Fibroblast of upper back skin (primary cell): ENCODE measurements at regions not wholly inside any gene's neighbourhood (a gene's known extent, or its start where the extent isn't known, plus 50 kb on each side); places are given as distances from the start of the nearest gene placed in this dataset.
"Not testable (repeated sequence)": the region's sequence is repeated elsewhere in the genome, so short reads cannot be mapped to it uniquely, and the experiment has no call there.

Experiments
- DNase-seq: peaks from one replicate; pipeline ENCODE4 v3.0.0-alpha.2; 2013

DNA sequence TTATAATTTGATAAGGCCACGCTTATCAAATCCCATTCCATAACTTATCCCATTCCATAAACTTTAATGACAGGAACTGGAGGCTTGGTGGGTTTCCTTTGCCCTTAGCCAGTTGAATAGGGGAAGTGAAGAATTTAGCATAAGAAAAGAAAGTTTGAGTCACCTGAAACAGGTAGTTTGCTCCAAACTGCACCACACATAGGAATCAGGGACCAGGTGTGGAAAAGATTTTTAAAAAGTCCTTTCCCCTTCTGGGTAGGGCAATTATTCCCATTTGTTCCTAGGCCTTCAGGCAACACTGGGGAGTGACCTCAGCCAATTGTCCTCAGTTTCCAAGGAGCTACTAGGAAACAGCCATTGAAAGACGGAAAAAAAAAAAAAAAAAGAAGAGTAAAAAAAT, 525.7 kb upstream of the CNTN5 start:
- DNase-seq = no peak

DNA sequence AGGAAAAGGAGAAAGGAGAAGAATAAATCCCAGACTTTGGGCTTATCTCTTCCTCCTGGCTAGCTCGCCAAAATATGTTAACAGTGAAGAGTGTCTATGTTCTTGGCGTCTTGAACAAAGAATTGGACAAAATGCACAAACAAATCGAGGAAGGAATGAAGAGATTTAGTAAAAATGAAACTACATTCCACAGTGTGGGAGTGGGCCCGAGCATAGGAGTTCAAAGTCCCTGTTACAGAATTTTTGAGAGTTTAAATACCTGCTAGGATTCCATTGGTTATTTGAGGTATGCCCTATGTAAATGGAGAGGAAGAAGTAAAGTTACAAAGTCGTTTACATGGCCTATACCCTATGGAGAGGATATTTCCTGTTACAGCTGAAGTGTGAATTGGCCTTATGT, 525.1 kb upstream of the CNTN5 start:
- no peak for DNase-seq

DNA sequence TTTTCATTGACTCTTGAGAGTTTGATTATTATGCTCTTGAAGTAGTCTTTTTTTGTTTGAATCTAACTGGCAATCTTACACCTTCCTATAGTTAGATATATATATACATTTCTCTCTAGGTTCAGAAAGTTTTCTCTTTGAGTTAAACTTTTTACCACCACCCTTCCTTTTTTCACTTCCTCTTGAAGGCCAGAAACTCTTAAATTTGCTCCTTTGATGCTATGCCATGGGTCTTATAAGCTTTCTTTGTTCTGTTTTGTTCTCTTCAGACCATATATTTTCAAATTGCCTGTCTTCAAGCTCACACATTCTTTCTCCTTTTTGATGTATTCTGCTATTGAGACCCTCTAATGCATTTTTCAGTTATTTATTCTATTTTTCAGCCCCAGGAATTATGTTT, 513.5 kb upstream of the CNTN5 start:
- DNase-seq = no peak

DNA sequence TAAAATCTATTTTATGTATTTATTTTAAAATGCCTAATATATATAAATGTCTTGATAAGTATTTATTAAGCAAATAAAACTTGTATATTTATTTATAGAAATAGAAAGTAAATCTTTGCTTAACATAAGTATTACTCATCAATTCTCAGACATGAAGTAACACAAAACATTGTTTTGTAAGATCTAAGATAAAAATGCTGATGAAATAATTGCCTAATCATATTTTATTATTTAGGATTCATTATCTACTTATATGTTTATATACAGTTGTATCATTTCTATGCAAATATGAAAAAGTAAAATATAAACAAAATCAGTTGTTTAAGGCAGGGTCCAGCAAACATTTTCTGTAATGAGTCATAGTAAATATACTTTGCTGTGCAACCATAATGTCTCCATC, 507.8 kb upstream of the CNTN5 start:
- DNase-seq = no peak

DNA sequence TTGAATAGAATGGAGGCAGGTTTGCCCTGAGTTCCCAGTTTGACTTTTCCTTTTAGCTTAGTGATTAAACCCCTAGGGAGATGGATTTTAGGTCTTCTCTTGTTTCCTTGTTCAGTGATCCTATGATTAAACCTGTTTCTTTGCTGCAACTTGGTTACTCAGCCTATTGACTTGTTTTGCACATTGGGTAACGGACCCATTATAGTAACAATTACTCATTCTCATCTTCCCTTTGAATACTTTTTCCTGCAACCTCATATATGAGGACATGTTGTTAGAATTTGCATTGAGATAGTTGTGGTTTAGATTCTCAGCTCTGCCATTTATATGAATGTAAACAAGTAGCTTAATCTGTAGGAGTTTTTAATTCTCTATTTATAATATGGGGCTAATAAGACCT, 489.2 kb upstream of the CNTN5 start:
- DNase-seq = no peak

DNA sequence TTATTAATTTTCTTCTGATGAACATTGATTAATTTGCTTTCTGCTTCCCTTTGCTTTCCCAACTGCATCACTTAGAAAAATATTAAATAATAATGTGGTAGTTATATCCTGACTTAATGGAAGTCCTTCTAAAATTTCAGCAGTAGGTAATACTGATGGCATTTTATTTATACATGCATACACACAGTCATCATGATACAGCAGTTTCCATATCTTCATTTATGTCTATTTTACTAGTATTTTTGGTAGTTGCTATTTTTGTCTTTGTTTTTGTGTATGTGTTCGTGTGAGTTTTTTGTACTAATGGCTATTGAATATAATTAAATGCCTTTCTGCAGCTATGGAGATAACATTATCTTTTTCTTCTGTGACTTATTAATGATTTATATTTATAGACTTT, 484.7 kb upstream of the CNTN5 start:
- no peak for DNase-seq

DNA sequence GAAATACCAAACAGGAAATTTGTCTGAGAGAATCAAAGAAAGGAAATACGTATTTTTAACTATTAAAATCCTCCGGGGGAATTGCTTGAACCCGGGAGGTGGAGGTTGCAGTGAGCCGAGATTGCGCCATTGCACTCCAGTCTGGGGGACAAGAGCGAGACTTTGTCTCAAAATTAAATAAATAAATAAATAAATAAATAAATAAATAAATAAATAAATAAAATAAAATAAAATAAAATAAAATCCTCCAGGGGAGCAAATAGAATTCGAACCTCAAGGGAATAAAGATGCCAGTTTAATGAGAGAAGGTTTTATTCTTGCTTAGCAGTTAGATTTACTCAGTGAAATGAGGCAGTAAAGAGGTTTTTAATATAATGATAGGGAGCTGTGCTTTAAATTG, 482.4 kb upstream of the CNTN5 start:
- not testable (repeated sequence) for DNase-seq

DNA sequence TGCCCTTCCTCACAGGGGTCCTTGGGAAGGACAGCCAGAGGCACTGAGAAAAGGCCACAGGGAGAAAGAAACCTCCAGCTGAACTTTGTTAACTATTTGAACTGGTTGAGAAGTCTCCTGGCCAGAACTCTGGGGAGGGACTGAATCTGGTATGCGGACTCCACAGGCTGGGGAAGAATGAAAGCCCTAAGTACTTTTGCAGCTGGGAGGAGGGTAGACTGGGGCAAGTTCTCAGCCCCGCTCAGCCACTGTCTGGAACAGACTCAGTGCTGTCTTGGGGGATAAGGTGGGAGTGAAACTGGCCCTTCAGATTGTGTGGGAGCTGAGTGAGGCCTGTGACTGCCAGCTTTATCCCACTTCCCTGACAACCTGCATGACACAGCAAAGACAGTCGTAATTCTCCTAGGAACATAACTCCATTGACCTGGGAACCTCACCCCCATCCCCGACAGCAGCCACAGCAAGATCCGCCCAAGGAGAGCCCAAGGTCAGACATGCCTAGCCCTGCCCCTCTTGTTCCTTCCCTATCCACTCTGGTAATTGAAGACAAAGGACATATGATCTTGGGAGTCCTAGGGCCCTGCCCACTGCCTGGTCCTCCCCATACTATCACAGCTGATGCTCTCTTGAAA, 475.1 kb upstream of the CNTN5 start:
- DNase-seq = no peak

DNA sequence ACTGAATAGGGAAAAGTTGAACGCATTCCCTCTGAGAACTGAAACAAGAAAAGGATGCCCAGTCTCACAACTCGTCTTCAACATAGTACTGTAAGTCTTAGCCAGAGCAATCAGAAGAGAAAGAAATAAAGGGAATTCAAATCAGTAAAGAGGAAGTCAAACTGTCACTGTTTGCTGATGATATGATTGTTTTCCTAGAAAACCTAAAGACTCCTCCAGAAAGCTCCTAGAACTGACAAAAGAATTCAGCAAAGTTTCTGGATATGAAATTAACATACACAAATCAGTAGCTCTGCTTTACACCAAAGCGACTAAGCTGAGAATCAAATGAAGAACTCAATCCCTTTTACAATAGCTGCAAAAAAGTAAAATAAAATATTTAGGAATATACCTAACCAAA, 471.2 kb upstream of the CNTN5 start:
- no peak for DNase-seq

DNA sequence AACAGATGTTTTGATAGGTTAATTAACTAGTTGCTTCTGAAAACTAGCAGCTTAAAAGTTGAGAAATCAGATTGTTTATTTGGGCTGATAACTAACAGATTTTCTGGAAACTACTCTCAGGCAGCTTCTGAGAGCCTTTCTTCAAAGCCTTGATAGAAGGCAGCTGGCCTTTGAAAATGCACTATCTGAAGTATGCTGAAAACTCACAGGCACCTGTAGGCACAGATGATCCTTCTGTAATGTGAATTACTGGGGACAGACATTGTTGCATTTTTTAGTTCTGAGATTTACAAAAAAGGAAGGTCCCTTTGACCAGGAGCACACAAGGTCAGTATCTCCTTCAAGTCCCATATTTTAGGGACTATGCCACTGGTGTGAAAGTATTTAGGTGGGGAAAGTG, 460.8 kb upstream of the CNTN5 start:
- no peak for DNase-seq

DNA sequence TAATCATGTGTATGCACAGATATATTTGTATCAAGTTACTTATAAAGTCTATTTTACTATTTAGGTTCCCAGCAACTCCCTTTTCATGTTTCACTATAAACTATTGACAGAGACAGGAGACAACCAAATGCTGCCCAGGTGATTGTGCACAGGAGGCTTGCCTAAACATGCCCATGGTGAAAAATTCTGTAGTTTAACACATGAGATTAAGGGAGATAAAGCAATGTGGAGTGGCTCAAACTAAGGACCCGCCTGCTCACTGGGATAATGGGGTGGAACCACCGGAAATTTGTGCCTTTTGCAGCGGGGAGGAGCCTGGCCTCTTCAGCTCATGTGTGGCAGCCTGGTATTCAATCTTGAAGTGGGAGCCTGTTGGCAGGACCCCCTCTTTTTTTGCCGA, 459.5 kb upstream of the CNTN5 start:
- no peak for DNase-seq

DNA sequence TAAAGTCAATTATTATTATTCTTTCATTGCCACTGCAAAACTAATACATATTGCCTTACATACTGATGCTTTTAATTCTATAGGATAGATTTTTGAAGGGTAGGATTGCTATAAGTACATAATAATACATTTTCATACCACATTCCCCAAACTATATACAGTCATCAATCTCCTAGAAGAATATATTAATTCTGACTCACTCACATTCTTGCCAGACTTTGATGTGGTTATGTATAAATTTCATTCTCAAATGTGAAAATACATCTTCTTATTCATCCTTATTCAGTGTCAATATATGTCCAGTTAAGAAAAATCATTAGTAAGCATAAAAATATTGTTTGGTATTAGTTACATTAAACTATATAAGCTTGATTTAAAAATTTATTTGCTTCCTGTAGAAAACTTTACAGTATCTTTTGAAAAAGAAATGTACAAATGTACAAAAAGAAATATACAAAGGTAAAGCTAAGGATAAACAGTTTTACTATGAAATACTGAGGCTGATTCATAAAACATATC, 458.8 kb upstream of the CNTN5 start:
- DNase-seq = peak; percentile 17

DNA sequence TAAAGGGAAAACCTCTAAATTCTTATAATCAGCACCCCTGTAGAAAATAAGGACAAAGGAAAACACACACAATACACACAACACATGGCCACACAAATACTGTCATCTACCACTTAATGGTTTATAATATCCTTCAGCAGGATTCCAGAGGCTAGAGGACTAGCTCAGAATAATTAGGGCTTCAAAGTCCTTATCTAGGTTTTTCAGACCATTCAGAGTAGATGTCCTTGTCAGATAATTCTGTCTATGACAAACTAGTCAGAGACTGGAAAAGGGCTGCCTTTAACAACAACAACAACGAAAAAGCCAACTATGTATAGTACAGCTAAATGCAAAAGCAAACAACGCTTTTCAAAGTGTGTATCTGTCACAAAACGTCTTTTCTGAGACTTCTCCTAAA, 456.5 kb upstream of the CNTN5 start:
- DNase-seq = no peak

DNA sequence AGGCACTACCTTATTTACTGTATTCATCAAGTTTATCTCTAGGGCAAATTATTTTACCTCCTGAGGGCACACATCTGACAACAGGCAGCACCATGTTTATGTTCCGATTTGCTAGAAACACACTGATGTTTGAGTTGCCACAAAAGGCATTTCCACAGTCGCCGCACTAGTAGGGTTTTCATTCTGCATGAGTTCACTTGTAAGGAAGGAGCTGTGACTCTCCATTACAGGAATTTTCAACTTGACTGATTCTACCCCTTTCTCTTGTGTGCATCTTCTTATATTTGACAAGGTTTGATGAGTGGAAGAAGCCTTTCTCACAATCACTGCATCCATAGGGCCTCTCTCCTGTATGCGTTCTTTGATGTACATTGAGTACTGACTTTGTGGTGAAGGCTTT, 455.9 kb upstream of the CNTN5 start:
- DNase-seq = no peak

DNA sequence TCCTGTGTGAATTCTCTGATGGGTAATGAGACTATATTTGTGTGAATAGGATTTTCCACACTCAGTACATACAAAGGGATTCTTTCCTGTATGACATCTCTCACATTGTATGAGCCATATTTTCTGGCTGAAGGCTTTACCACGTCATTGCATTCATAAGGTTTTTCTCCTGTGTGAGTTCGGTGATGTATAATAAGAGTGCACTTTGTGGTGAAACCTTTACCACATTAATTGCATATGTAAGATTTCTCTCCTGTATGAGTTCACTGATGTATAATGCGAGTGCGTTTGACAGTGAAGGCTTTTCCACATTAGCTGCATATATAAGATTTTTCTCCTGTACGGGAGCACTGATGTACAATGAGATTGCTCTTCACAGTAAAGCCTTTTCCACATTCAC, 455.4 kb upstream of the CNTN5 start:
- DNase-seq = peak; percentile 49

DNA sequence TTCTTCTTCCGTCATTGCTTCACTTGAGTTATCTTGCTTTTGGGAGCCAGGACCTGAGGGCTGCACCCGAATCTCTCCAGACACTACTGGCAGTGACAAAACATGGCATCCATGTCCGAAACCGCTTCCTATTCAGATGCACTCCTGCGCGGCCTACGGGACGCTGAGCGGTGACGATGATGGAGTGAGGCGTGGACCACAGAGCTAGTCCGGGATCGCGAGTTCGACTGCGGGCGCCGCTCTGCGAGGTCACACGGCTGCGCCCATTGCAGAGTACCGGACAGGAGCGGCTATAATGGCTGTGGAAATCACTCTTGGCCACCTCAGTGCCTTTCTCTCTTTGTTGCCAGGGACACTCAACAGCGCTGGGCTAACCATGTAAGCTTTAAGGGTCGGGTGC, 453.8 kb upstream of the CNTN5 start:
- no peak for DNase-seq

DNA sequence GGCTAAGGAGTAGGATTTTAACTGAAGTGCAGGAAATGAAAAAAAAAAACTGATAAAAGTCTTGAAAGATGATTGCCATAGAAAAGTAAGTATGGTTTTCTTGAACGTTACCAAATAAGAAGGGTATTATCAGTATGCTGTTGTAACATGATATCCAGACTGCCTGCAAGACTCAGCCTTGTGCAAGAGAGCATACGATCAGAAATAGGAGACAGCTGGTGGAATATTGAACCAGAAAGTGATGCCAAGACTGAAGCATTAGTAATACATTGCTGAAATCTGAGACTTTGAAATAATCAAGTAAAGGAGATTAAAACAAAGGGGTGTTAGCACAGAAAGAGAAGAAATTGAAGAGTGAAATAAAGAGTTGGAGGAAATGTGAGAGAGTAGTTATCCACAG, 452.7 kb upstream of the CNTN5 start:
- peak; percentile 38 for DNase-seq

DNA sequence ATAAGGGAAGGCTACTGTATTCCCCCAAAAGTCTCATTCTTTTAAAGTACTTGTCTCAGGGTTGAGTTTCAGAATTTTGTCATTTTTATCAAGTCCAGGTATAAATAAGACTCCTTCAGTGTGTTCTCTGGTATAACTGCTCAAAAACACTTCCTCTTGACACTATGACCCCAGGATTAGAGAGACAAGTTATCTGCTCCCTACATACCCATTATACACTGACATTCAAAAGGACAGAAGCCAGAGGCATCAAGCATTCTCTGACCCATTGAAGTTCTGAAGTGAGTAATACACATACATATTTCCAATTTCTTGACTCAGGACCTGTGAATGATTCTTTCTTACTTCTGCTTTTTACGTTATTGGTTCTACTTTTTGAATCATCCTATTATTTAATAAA, 447.8 kb upstream of the CNTN5 start:
- no peak for DNase-seq

DNA sequence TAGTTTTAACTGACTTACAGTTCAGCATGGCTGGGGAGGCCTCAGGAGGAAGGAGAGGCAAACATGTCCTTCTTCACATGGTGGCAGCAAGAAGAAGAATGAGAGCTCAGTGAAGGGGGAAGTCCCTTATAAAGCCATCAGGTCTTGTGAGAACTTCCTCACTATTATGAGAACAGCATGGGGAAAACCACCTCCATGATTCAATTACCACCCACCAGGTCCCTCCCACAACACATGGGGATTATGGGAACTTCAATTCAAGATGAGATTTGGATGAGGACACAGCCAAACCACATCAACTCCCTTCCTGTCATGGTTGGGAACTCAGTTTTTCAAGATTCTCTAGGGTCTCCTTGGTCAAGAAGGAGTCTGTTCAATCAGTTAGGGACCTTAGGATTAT, 432.9 kb upstream of the CNTN5 start:
- no peak for DNase-seq

DNA sequence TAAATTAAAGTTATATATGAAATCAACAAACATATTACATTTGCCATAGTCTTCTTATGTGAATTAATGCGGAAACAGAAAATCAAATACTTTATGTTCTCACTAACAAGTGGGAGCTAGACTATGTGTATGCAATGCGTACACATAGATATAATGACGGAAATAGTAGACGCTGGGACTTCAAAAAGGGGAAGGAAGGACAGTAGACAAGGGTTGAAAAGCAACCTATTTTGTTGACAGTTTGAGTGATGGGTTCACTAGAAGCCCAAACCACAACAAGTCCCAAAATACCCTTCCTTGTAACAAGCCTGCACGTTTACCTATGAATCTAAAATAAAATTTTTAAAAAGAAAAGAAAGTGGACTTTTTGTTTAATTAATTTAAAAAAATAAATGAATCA, 430.8 kb upstream of the CNTN5 start:
- DNase-seq = no peak

DNA sequence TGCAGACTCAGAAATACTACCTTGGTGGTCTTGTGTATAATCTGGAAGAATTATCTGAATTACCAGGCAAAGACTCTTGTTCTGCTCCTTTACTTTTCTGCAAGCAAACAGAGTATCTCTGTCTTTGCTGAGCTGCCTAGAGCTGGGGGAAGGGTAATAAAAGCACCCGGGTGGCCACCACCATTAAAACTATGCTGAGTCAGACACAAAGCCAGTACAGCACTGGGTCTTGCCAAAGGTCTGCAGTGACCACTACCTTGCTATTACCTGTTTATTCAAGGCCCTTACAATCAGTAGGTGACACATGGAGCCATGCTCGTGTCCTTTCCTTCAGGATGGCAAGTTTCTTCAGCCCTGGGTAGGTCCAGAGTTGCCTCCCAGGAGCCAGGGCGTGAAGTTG, 420.6 kb upstream of the CNTN5 start:
- no peak for DNase-seq

DNA sequence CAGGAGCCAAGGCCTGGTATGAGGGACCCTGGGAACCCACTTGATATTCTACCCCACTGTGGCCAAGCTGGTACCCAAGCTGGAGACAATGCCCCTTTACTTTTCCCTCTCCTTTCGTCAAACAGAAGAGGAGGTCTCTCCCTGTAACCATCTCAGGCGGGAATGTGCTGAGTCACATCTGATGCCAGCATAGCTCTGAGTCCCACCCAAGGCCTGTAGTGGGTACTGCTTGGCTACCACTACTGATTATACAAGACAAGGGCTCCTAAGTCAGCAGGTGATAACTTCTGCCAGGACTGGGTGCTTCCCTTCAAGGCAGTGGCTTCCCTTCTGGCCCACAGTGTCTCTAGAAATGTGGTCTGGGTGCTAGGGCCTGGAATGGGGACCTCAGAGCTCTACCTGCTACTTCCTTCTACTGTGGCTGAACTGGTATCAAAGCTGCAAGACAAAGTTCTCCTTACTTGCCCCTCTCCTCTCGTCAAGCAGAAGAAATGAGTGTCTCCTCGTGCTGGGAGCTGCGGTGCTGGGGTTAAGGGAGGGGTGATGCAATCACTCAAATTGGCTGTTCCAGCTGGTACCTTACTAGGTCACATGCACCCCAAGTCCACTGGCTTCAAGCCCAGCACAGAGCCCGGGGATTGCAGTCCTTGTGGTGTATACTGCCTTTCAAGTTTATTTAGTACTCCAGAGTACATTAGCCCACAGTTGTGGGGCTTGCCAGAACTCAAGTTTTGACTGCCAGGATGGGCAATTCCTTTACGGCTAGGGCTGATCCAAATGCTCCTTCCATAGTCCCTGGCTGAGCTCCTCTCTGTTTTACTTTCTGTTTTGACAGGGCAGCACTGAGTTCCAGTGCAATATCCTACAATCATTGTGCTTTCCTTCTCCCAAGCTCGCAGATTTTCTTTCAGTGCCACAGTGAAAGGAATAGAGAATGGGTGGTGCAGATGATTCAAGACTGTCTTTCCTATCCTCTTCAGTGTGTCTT, 419.7 kb upstream of the CNTN5 start:
- no peak for DNase-seq

DNA sequence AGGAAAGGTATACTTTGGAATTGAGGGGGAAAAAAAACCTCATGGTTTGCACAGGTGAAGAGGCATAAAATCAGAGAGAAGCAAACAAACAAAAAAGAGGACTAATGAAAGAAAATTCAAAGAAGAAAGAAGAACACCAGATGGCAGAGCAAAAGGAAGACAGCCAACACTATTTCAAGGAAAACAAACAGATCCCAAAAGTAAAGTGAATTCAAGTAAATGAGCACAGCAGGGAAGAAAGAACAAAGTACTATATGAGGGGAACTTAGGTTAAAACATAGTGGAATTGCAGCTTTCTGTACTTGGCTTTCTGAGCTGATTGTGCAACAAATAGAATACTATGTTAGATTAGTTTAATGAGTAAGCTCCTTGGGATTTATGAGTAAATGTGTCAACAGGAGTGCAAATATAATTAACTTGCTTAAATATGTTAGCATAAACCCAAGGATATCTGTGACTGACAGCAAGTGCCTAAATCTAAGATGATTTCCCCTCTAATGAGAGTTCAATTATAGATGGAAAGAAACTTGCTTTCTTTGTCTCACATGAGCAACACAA, 404.6 kb upstream of the CNTN5 start:
- no peak for DNase-seq

DNA sequence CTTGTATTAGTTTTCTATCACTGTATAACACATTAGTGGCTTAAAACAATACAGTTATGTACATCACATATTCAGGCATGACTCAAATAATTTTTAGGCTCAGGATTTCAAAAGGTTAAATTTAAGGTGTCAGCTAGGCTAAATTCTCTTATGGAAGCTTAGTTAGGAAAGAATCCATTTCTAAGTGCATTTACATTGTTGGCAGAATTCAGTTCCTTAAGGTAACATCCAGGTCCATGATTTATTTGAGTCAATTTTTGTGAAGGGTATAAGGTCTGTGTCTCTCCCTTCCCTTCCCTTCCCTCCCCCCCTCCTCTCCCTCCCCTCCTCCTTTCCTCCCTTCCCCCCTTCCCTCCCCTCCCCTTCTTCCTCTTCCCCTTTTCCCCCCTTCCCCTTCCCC, 399.0 kb upstream of the CNTN5 start:
- DNase-seq = no peak
